H9 (cell line): ENCODE measurements at regions not wholly inside any gene's neighbourhood (a gene's known extent, or its start where the extent isn't known, plus 50 kb on each side); places are given as distances from the start of the nearest gene placed in this dataset.
"Not testable (repeated sequence)": the region's sequence is repeated elsewhere in the genome, so short reads cannot be mapped to it uniquely, and the experiment has no call there.

Experiments
- DNase-seq: peaks from one replicate; pipeline ENCODE4 v3.0.0-alpha.2; 2017
- H2AFZ ChIP-seq: one replicate; pipeline ENCODE4 v1.6.1; 2013; ENCODE audit warnings: mild to moderate bottlenecking, low read length, control low read depth, moderate library complexity
- H2AK5ac ChIP-seq: 2 replicates; pipeline ENCODE4 v1.6.1; 2013; ENCODE audit warnings: low read length, control low read depth, mixed read lengths; ENCODE audit not compliant: insufficient read length
- H2BK120ac ChIP-seq: one replicate; pipeline ENCODE4 v1.6.1; 2013; ENCODE audit warnings: low read depth, mild to moderate bottlenecking, low read length, control low read depth, inconsistent platforms; ENCODE audit not compliant: poor library complexity, severe bottlenecking
- H2BK12ac ChIP-seq: 2 replicates; pipeline ENCODE4 v1.6.1; 2013; ENCODE audit warnings: low read length, control low read depth, mixed read lengths, low read depth; ENCODE audit not compliant: insufficient read length
- H2BK15ac ChIP-seq: 2 replicates; pipeline ENCODE4 v1.6.1; 2013; ENCODE audit warnings: low read depth, low read length, control low read depth
- H2BK20ac ChIP-seq: one replicate; pipeline ENCODE4 v1.6.1; 2013; ENCODE audit warnings: low read depth, mild to moderate bottlenecking, low read length, control low read depth, inconsistent platforms; ENCODE audit not compliant: poor library complexity, severe bottlenecking
- H2BK5ac ChIP-seq: 2 replicates; pipeline ENCODE4 v1.6.1; 2013; ENCODE audit warnings: low read length, control low read depth, mixed read lengths; ENCODE audit not compliant: insufficient read length
- H3K14ac ChIP-seq: 2 replicates; pipeline ENCODE4 v1.6.1; 2013; ENCODE audit warnings: low read length, control low read depth; ENCODE audit not compliant: insufficient read depth
- H3K18ac ChIP-seq: 2 replicates; pipeline ENCODE4 v1.6.1; 2013; ENCODE audit warnings: low read depth, mild to moderate bottlenecking, mixed read lengths, low read length, control low read depth; ENCODE audit not compliant: insufficient read length
- H3K23ac ChIP-seq: 2 replicates; pipeline ENCODE4 v1.6.1; 2013; ENCODE audit warnings: low read length, control low read depth, mixed read lengths, low read depth; ENCODE audit not compliant: insufficient read length
- H3K23me2 ChIP-seq: 2 replicates; pipeline ENCODE4 v1.6.1; 2013; ENCODE audit warnings: low read depth, mild to moderate bottlenecking, mixed read lengths, low read length, control low read depth; ENCODE audit not compliant: insufficient read length, poor library complexity, severe bottlenecking
- H3K27ac ChIP-seq: 2 replicates; pipeline ENCODE4 v1.5.1; 2013; ENCODE audit warnings: low read length, control low read depth, mixed read lengths, low read depth; ENCODE audit not compliant: insufficient read length
- H3K27me3 ChIP-seq: 2 replicates; pipeline ENCODE4 v1.6.1; 2013; ENCODE audit warnings: low read length, control low read depth, inconsistent platforms; ENCODE audit not compliant: insufficient read depth
- H3K4ac ChIP-seq: 2 replicates; pipeline ENCODE4 v1.6.1; 2013; ENCODE audit warnings: low read depth, mild to moderate bottlenecking, control low read depth, inconsistent platforms, low read length, moderate library complexity
- H3K4me1 ChIP-seq: 2 replicates; pipeline ENCODE4 v1.6.1; 2013; ENCODE audit warnings: low read length, control low read depth, inconsistent platforms; ENCODE audit not compliant: insufficient read depth
- H3K4me2 ChIP-seq: 2 replicates; pipeline ENCODE4 v1.6.1; 2013; ENCODE audit warnings: low read length, control low read depth, mixed read lengths; ENCODE audit not compliant: insufficient read length, insufficient read depth
- H3K56ac ChIP-seq: 2 replicates; pipeline ENCODE4 v1.6.1; 2013; ENCODE audit warnings: low read depth, mild to moderate bottlenecking, mixed read lengths, low read length, control low read depth; ENCODE audit not compliant: insufficient read length
- H3K79me1 ChIP-seq: 2 replicates; pipeline ENCODE4 v1.6.1; 2013; ENCODE audit warnings: low read depth, mild to moderate bottlenecking, moderate library complexity, low read length, control low read depth, inconsistent platforms; ENCODE audit not compliant: insufficient read depth, poor library complexity, severe bottlenecking
- H3K79me2 ChIP-seq: 2 replicates; pipeline ENCODE4 v1.6.1; 2013; ENCODE audit warnings: low read length, control low read depth, inconsistent platforms; ENCODE audit not compliant: insufficient read depth
- H3K9ac ChIP-seq: 2 replicates; pipeline ENCODE4 v1.6.1; 2013; ENCODE audit warnings: low read length, control low read depth, mixed read lengths; ENCODE audit not compliant: insufficient read length; ENCODE audit errors: extremely low read depth
- H3K9me3 ChIP-seq: one replicate; pipeline ENCODE4 v1.6.1; 2013; ENCODE audit warnings: low read depth, low read length, inconsistent platforms; ENCODE audit not compliant: control insufficient read depth
- H3T11ph ChIP-seq: one replicate; pipeline ENCODE4 v1.6.1; 2013; ENCODE audit warnings: mild to moderate bottlenecking, low read length, control low read depth, inconsistent platforms
- H4K20me1 ChIP-seq: one replicate; pipeline ENCODE4 v1.6.1; 2013; ENCODE audit not compliant: control insufficient read depth, insufficient read length, insufficient read depth
- H4K5ac ChIP-seq: 2 replicates; pipeline ENCODE4 v1.6.1; 2013; ENCODE audit warnings: low read depth, mild to moderate bottlenecking, mixed read lengths, low read length, control low read depth; ENCODE audit not compliant: insufficient read length
- H4K8ac ChIP-seq: replicated peaks from 2 replicates; pipeline ENCODE4 v1.6.1; 2013; ENCODE audit warnings: low read length, control low read depth, mixed read lengths, low read depth; ENCODE audit not compliant: insufficient read length
- H4K91ac ChIP-seq: 2 replicates; pipeline ENCODE4 v1.6.1; 2013; ENCODE audit warnings: low read depth, mild to moderate bottlenecking, moderate library complexity, mixed read lengths, low read length, control low read depth; ENCODE audit not compliant: insufficient read length
- H3K27ac Mint-ChIP-seq, 3 experiments: 2 replicates in 2 of 3; 3 replicates in 1 of 3; pipeline ENCODE4 v1.8.0; 2020 to 2021; ENCODE audit warnings: mixed read lengths in 3 of 3, mild to moderate bottlenecking in 1 of 3, moderate library complexity in 1 of 3
- H3K27me3 Mint-ChIP-seq: 2 replicates; pipeline ENCODE4 v1.8.0; 2021; ENCODE audit warnings: low read depth, mild to moderate bottlenecking, moderate library complexity, mixed read lengths
- H3K36me3 Mint-ChIP-seq, 3 experiments: 2 replicates in 2 of 3; 3 replicates in 1 of 3; pipeline ENCODE4 v1.8.0; 2020 to 2021; ENCODE audit warnings: low read depth in 3 of 3, mixed read lengths in 3 of 3; ENCODE audit not compliant: insufficient read depth in 1 of 3
- H3K4me1 Mint-ChIP-seq, 2 experiments: 2 replicates each; pipeline ENCODE4 v1.8.0; 2020; ENCODE audit warnings: mixed read lengths in 2 of 2
- H3K4me3 Mint-ChIP-seq, 2 experiments: 2 replicates in 1 of 2; 3 replicates in 1 of 2; pipeline ENCODE4 v1.8.0; 2020 to 2021; ENCODE audit warnings: mild to moderate bottlenecking in 2 of 2, mixed read lengths in 2 of 2, moderate library complexity in 1 of 2
- H3K9me3 Mint-ChIP-seq, 2 experiments: 2 replicates in 1 of 2; 3 replicates in 1 of 2; pipeline ENCODE4 v1.8.0; 2020; ENCODE audit warnings: mild to moderate bottlenecking in 2 of 2, mixed read lengths in 2 of 2, moderate library complexity in 1 of 2
- WGBS: extraction: QIAGEN DNeasy Blood & Tissue Kit; methylation state at CpG from one replicate; pipeline ENCODE4 v1.1.7; 2013; ENCODE audit warnings: missing lambda C conversion rate, low lambda C conversion rate, mixed read lengths; ENCODE audit not compliant: insufficient read length; ENCODE audit errors: extremely low coverage; 5-methylcytosine and 5-hydroxymethylcytosine counted together
- TF ChIP-seq, protein P1 (sequence below): fragments of 200-600 bp; sonication (generic); conservative IDR thresholded peaks from 3 replicates; pipeline ENCODE4 v1.8.0; 2021; ENCODE audit warnings: antibody characterized with exemption, mild to moderate bottlenecking

DNA sequence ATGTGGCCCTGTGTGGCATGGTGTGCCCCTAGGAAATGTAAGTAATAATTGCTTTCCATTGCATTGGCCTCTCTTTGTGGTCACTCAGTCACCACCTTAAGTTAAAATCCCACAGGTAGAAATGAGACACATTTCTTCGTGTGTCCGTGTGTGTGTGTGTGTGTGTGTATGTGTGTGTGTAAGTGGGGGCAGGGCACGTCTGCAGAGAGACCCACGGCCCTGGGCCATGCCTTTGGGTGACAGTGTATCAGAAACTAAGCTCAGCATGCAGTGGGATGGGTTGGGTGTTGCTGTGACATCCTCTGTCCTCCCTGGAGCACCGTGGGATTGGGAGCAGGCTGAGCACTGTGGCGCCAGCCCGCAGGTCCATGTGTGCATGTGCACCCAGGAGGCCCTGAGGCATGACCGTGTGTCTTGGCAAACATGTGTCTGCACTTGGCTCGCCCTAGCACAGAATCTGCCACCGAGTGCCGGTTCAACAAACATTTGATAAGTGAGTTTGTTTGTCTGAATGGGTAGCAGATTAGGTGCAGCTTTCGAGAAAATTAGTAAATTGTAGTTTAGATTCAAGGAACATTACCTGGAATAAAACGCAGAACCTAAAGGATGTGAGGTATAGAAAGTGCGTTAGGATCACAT is 91.8 kb downstream of the WTIP start:
- Histone ChIP-seq H2AK5ac (no peak overlapping the region), H2BK20ac (no peak overlapping the region), H3K23ac (no peak overlapping the region), H3K56ac (no peak overlapping the region), H2BK12ac (no peak overlapping the region), H3K9me3 (peaks cover 5% of the 10 kb centered on the region), H3K14ac (no peak overlapping the region; the same call in 1 of the 2 replicates), H2AFZ (no peak overlapping the region), H3T11ph (no peak overlapping the region), H2BK5ac (no peak overlapping the region), H3K18ac (no peak overlapping the region), H3K27me3 (no peaks in the 10 kb centered on the region), H3K4me2 (no peak overlapping the region), H4K91ac (no peak overlapping the region), H3K27ac (no peak overlapping the region), H2BK120ac (no peak overlapping the region), H3K4ac (no peak overlapping the region), H2BK15ac (no peak overlapping the region), H3K9ac (no peak overlapping the region), H3K79me1 (no peaks in the 10 kb centered on the region), H3K23me2 (peaks cover 3% of the 10 kb centered on the region), H4K5ac (no peak overlapping the region), H4K8ac (no peak overlapping the region), H3K79me2 (no peaks in the 10 kb centered on the region), H3K4me1 (no peaks in the 10 kb centered on the region), H4K20me1 (no peaks in the 10 kb centered on the region)
- no peak for DNase-seq
- Mint-ChIP-seq H3K9me3 (peaks cover 37 to 89% of the 10 kb centered on the region in 2 experiments), H3K4me1 (no peaks in the 10 kb centered on the region), H3K27ac (no peak overlapping the region), H3K36me3 (peaks cover 0 to 8% (median 8%) of the 10 kb centered on the region in 3 experiments; a peak in 5 of 7 replicates), H3K27me3 (peaks cover 3% of the 10 kb centered on the region), H3K4me3 (no peak overlapping the region)
- TF ChIP-seq, protein P1, sequence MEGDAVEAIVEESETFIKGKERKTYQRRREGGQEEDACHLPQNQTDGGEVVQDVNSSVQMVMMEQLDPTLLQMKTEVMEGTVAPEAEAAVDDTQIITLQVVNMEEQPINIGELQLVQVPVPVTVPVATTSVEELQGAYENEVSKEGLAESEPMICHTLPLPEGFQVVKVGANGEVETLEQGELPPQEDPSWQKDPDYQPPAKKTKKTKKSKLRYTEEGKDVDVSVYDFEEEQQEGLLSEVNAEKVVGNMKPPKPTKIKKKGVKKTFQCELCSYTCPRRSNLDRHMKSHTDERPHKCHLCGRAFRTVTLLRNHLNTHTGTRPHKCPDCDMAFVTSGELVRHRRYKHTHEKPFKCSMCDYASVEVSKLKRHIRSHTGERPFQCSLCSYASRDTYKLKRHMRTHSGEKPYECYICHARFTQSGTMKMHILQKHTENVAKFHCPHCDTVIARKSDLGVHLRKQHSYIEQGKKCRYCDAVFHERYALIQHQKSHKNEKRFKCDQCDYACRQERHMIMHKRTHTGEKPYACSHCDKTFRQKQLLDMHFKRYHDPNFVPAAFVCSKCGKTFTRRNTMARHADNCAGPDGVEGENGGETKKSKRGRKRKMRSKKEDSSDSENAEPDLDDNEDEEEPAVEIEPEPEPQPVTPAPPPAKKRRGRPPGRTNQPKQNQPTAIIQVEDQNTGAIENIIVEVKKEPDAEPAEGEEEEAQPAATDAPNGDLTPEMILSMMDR, result no peak
- 100% methylated on average over 1 of the region's 14 CpGs for WGBS

DNA sequence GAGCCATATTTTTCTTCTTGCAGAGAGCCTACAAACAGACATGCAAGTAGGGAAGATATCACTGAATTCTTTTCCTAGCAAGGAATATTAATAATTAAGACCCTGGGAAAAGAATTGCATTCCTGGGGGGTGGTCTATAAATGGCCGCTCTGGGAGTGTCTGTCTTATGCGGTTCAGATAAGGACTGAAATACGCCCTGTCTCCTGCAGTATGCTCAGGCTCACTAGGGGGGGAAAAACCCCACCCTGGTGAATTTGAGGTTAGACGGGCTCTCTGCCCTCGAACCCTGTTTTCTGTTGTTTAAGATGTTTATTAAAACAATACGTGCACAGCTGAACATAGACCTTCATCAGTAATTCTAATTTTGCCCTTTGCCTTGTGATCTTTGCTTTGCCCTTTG is 88.6 kb downstream of the WTIP start:
- H2BK5ac ChIP-seq, H3T11ph ChIP-seq, H3K4ac ChIP-seq, H3K27me3 ChIP-seq, H2BK120ac ChIP-seq, H2BK20ac ChIP-seq, H3K23me2 ChIP-seq, H3K4me2 ChIP-seq, H2AFZ ChIP-seq, H3K36me3 Mint-ChIP-seq, H2AK5ac ChIP-seq, DNase-seq, H3K9me3 ChIP-seq, H4K8ac ChIP-seq, H2BK15ac ChIP-seq, H4K91ac ChIP-seq, H3K14ac ChIP-seq, H3K79me2 ChIP-seq, H3K56ac ChIP-seq, H4K20me1 ChIP-seq, H3K4me3 Mint-ChIP-seq, H2BK12ac ChIP-seq, H3K18ac ChIP-seq, H3K4me1 Mint-ChIP-seq, H4K5ac ChIP-seq, H3K79me1 ChIP-seq, H3K27ac ChIP-seq, H3K9ac ChIP-seq, H3K23ac ChIP-seq, H3K4me1 ChIP-seq, H3K27ac Mint-ChIP-seq: not testable (repeated sequence)
- peaks cover 57 to 93% of the 10 kb centered on the region in 2 experiments for H3K9me3 Mint-ChIP-seq
- H3K27me3 Mint-ChIP-seq, result peaks cover 21% of the 10 kb centered on the region
- no CpG with 5 or more reads among the region's 6 CpGs for WGBS
